Mucosa of descending colon (tissue), 3 donors: ENCODE measurements at regions not wholly inside any gene's neighbourhood (a gene's known extent, or its start where the extent isn't known, plus 50 kb on each side); places are given as distances from the start of the nearest gene placed in this dataset.

Source experiments
- ATAC-seq: fragments of 200-7000 bp; cut with Tn5 transposase; one replicate; pipeline ENCODE4 v1.9.1; 2020; ENCODE audit warnings: mild to moderate bottlenecking, moderate library complexity
- DNase-seq, 3 donors: peaks; one replicate each; pipeline ENCODE4 v3.0.0-alpha.2; 2020
- H3K36me3 ChIP-seq: fragments of 200-600 bp; one replicate; pipeline ENCODE4 v1.8.0; 2021; ENCODE audit warnings: low read depth, mild to moderate bottlenecking
- H3K4me1 ChIP-seq: fragments of 200-600 bp; one replicate; pipeline ENCODE4 v1.8.0; 2021; ENCODE audit warnings: low read depth, mild to moderate bottlenecking
- H3K4me3 ChIP-seq: fragments of 200-600 bp; one replicate; pipeline ENCODE4 v1.8.0; 2021; ENCODE audit warnings: mild to moderate bottlenecking
- H3K9me3 ChIP-seq: fragments of 200-600 bp; one replicate; pipeline ENCODE4 v1.8.0; 2021; ENCODE audit warnings: mild to moderate bottlenecking
- CTCF ChIP-seq: fragments of 200-600 bp; IDR thresholded peaks from one replicate; pipeline ENCODE4 v1.8.0; 2022; ENCODE audit warnings: antibody characterized with exemption, mild to moderate bottlenecking
- intact Hi-C, 2 donors: fragments of 100-400 bp; cut with DNase I in 1 of 2; cut with micrococcal nuclease in 1 of 2; formaldehyde crosslinking; loops; one replicate each; pipeline versions ENCODE4 v1.11.0 to v1.11.1; 2022; cut with DNase I, micrococcal nuclease
- donor health status: DM: no; HTN: no; CAD: no; lungs with moderate emphysema.
- donor health status: DM: no; HTN: no; CAD: no.
- donor health status: DM: no; HTN: yes; CAD: no.

GRCh38 chrY:7437086-7437485 is 525.5 kb upstream of the AMELY start:
- Histone ChIP-seq H3K36me3 (no peaks in the 10 kb centered on the region), H3K9me3 (no peaks in the 10 kb centered on the region), H3K4me3 (no peak overlapping the region), H3K4me1 (no peaks in the 10 kb centered on the region)
- ATAC-seq, result no peak
- DNase-seq, result no peak
- intact Hi-C loops, result no loop called here
- no peak for TF ChIP-seq CTCF

GRCh38 chrY:7433817-7434809 is 522.6 kb upstream of the AMELY start:
- ATAC-seq (no peak), DNase-seq (no peak)
- intact Hi-C loops, result no loop called here
- Histone ChIP-seq H3K9me3 (no peaks in the 10 kb centered on the region), H3K4me1 (no peaks in the 10 kb centered on the region), H3K4me3 (no peak overlapping the region), H3K36me3 (no peaks in the 10 kb centered on the region)
- TF ChIP-seq CTCF, result no peak

GRCh38 chrY:7419165-7419564 is 507.6 kb upstream of the AMELY start:
- no peaks in the 10 kb centered on the region for H3K36me3 ChIP-seq
- ATAC-seq (no peak), DNase-seq (no peak)
- no peaks in the 10 kb centered on the region for H3K4me1 ChIP-seq
- intact Hi-C loops, result no loop called here
- no peaks in the 10 kb centered on the region for H3K9me3 ChIP-seq
- no peak for TF ChIP-seq CTCF
- no peak overlapping the region for H3K4me3 ChIP-seq

GRCh38 chrY:7417946-7418345 is 506.4 kb upstream of the AMELY start:
- intact Hi-C loops, result no loop called here
- no peak for ATAC-seq
- Histone ChIP-seq H3K9me3 (no peaks in the 10 kb centered on the region), H3K4me3 (no peak overlapping the region), H3K4me1 (no peaks in the 10 kb centered on the region), H3K36me3 (no peaks in the 10 kb centered on the region)
- DNase-seq, result no peak
- no peak for TF ChIP-seq CTCF

- ATAC-seq (no peak), DNase-seq (no peak)
- intact Hi-C loops, result no loop called here
- Histone ChIP-seq H3K36me3 (no peaks in the 10 kb centered on the region), H3K4me1 (no peaks in the 10 kb centered on the region), H3K4me3 (no peak overlapping the region), H3K9me3 (no peaks in the 10 kb centered on the region)
- no peak for TF ChIP-seq CTCF
Measured at GRCh38 chrY:7416406-7416805, 504.9 kb upstream of the AMELY start.
